GM12875 (cell line): ENCODE measurements at regions not wholly inside any gene's neighbourhood (a gene's known extent, or its start where the extent isn't known, plus 50 kb on each side); places are given as distances from the start of the nearest gene placed in this dataset.

Experiments used
- H3K4me3 ChIP-seq: one replicate; pipeline ENCODE4 v1.5.1; 2011; ENCODE audit warnings: low read depth, low read length, control low read depth
- TF ChIP-seq, protein P1 (sequence below): IDR thresholded peaks from 2 replicates; pipeline ENCODE4 v1.5.1; 2011; ENCODE audit warnings: low read depth, mild to moderate bottlenecking, control low read depth, inconsistent platforms, low read length, moderate library complexity, borderline replicate concordance; ENCODE audit not compliant: insufficient read depth

DNA sequence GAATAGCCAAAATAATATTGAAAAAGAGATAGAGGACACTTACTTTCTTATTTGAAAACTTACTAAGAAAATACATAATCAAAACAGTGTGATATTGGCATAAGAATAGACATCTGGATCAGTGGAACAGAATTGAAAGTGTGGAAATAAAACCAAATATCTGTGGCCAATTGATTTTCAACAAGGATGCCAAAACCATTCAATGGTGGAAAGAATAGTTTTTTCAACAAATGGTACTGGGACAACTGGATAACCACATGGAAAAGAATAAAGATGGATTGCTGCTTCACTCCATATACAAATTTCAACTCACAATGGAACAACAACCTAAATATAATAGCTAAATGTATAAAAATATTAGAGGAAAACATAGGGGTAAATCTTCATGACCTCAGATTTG, 152.5 kb upstream of the GPR149 start:
- H3K4me3 ChIP-seq = no peak overlapping the region
- TF ChIP-seq, protein P1, sequence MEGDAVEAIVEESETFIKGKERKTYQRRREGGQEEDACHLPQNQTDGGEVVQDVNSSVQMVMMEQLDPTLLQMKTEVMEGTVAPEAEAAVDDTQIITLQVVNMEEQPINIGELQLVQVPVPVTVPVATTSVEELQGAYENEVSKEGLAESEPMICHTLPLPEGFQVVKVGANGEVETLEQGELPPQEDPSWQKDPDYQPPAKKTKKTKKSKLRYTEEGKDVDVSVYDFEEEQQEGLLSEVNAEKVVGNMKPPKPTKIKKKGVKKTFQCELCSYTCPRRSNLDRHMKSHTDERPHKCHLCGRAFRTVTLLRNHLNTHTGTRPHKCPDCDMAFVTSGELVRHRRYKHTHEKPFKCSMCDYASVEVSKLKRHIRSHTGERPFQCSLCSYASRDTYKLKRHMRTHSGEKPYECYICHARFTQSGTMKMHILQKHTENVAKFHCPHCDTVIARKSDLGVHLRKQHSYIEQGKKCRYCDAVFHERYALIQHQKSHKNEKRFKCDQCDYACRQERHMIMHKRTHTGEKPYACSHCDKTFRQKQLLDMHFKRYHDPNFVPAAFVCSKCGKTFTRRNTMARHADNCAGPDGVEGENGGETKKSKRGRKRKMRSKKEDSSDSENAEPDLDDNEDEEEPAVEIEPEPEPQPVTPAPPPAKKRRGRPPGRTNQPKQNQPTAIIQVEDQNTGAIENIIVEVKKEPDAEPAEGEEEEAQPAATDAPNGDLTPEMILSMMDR = no peak

DNA sequence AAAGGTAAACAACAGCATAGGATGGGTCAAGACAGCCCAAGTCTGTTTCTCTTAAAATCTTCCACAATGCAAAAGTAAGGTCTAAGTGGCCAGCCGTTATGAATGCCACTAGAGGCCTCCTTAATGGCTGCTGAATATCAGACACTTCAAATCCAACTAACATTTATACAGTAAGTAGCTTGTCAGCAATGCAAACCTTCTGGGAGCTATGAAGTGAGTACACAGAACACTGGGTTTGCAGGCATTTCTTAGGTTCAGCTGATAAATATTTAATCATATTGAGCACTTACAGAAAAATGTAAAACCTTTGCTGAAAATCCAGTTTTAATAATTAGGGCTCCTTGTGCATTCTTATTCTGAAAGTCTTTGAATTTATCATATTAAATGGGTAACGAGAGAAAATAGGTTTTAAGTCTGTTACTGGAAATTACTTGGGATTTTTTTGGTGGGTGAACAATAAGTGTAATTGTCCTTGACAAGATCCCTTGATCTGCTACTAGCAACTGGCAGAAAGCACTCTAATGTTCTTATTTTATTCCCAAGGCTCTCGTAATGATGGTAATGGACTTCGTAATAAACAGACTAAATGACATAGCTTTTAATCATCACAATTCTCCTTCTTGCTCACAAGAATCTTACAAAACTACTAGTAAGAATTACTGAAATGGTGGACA, 141.7 kb upstream of the GPR149 start:
- TF ChIP-seq, protein P1 = no peak
- H3K4me3 ChIP-seq = no peak overlapping the region

DNA sequence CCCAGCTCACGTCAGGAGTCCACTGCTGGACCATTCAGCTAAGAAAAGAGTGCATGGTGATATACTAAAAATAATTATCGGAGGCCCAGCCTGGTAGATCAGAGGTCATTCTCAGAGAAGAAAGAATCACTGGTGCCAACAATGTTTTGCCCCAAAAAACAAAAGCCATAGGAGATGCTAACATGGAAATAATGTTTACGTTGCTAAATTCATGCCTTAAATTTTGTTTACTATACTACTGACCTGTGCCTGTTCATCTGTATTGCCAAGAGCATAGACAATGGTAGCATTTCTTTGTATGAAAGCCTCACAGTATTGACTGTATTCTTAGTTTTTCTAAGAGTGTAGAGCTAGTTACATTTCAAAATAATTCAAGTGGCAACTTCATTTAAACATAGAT, 138.1 kb upstream of the GPR149 start:
- H3K4me3 ChIP-seq = no peak overlapping the region
- TF ChIP-seq, protein P1 = no peak

DNA sequence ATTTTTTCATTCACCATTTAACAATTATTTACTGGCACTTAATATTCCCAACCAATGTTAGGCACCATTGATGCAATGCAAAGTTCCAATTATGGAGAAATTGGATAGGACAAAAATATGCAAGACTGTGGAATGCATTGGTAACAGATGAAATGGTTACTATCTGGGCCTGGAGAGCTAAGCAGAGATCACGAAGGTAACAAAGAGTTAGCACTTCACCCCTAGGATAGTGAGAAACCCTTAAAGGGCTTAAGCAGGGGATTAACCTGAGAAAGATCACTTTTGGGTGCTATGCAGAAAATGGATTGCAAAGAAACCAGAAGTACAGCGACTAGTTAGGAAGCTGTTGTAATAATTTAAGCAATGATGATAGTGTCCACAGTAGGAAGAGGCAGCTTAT, 129.6 kb upstream of the GPR149 start:
- TF ChIP-seq, protein P1 = no peak
- no peak overlapping the region for H3K4me3 ChIP-seq

DNA sequence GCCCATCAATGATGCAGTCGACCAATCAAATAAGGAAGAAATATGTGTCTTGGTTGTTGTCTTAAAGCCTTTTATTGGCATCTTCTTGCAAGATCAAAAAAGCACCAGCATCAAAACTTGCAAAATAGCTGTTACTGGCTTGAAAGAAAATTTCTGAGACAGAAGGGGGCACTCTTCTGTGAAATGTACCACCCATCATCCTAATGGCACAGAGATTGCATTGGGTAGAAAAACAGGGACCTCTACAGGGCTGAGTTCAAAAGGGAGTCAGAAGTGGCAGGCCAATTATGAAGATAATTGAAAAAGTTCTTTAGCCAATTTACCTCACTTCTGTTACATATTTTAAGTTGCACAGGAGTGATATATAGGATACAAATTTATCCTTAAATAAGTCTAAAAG, 122.3 kb upstream of the GPR149 start:
- no peak overlapping the region for H3K4me3 ChIP-seq
- TF ChIP-seq, protein P1 = no peak

DNA sequence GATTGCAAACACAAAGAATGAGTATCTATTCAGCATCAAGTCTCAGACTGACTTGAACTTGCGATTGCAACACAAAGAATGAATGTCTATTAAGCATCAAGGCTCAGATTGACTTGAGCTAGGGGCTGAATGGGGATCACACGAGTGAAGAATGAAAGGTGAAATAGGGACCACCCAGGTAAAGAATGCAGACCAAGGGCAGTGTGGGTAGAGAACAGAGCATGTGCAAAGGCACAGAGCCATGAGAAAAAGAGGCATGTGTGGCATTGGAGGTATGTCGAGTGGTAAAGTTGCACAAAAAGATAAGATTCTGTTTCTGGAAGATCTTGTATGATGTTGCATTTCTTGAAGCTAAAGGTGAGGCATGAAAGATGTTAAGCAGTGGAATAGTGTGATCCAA, 119.4 kb upstream of the GPR149 start:
- TF ChIP-seq, protein P1 = no peak
- no peak overlapping the region for H3K4me3 ChIP-seq

DNA sequence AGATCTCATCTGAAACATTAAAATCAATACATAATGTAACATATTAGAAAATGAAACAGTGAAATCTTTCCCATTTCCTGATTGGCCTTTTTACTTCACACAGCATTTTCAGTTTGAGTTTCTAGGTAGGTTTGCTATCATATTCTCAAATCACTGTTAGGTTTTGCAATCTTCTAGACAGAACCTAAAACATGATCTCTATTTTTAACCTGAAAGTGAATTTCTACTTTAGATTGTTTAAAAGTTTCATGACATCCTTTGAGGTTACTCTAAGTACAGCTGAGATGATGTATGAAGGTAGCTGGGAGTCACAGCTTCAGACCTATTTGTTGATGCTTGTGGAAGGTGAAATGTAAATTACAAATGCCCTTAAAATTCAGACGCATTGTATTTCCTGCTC, 118.4 kb upstream of the GPR149 start:
- TF ChIP-seq, protein P1 = no peak

More for the DNA sequence above, 118.4 kb upstream of the GPR149 start:
- H3K4me3 ChIP-seq = no peak overlapping the region
